Embryonic facial prominence (tissue), 1 donor: ENCODE measurements at regions not wholly inside any gene's neighbourhood (a gene's known extent, or its start where the extent isn't known, plus 50 kb on each side); places are given as distances from the start of the nearest gene placed in this dataset.

Experiments
- DNase-seq: peaks from one replicate; pipeline ENCODE4 v3.0.0-alpha.2; 2016; ENCODE audit errors: extremely low spot score

GRCh38 chr14:101464310-101464983, 96.8 kb upstream of the DIO3 start:
- DNase-seq = no peak

GRCh38 chr14:101464984-101465794, 96.1 kb upstream of the DIO3 start:
- no peak for DNase-seq

GRCh38 chr14:101465795-101466448, 95.4 kb upstream of the DIO3 start:
- no peak for DNase-seq

- no peak for DNase-seq
Observed at GRCh38 chr14:101466456-101467180, 94.7 kb upstream of the DIO3 start.

GRCh38 chr14:101467181-101467926, 93.9 kb upstream of the DIO3 start:
- DNase-seq = no peak

GRCh38 chr14:101469382-101470247, 91.7 kb upstream of the DIO3 start:
- no peak for DNase-seq

GRCh38 chr14:101470266-101470665, 91.0 kb upstream of the DIO3 start:
- DNase-seq = no peak

GRCh38 chr14:101471723-101472517, 89.4 kb upstream of the DIO3 start:
- DNase-seq = no peak

GRCh38 chr14:101472518-101472849, 88.8 kb upstream of the DIO3 start:
- no peak for DNase-seq

GRCh38 chr14:101473045-101473729, 88.1 kb upstream of the DIO3 start:
- DNase-seq = no peak

GRCh38 chr14:101473795-101474562, 87.3 kb upstream of the DIO3 start:
- no peak for DNase-seq

- DNase-seq = no peak
Observed at GRCh38 chr14:101474563-101475455, 86.5 kb upstream of the DIO3 start.

GRCh38 chr14:101475456-101476257, 85.6 kb upstream of the DIO3 start:
- no peak for DNase-seq

GRCh38 chr14:101476258-101476915, 84.9 kb upstream of the DIO3 start:
- DNase-seq = no peak

- DNase-seq = no peak
Observed at GRCh38 chr14:101476916-101477553, 84.3 kb upstream of the DIO3 start.
